HL-60/S4 (cell line): ENCODE measurements at regions not wholly inside any gene's neighbourhood (a gene's known extent, or its start where the extent isn't known, plus 50 kb on each side); places are given as distances from the start of the nearest gene placed in this dataset.
"Not testable (repeated sequence)": the region's sequence is repeated elsewhere in the genome, so short reads cannot be mapped to it uniquely, and the experiment has no call there.

Experiments
- in situ Hi-C: fragments of 300-500 bp; cut with MboI; formaldehyde crosslinking; loops from 2 replicates; pipeline ENCODE4 v1.14.3; 2022; ENCODE audit warnings: low sequenced_read_pairs

- in situ Hi-C loops, result no loop called here
Observed at GRCh38 chrX:69431420-69431819, 72.7 kb upstream of the NALF2 start.

- in situ Hi-C loops, result no loop called here
Observed at GRCh38 chrX:69430785-69431184, 73.3 kb upstream of the NALF2 start.

DNA sequence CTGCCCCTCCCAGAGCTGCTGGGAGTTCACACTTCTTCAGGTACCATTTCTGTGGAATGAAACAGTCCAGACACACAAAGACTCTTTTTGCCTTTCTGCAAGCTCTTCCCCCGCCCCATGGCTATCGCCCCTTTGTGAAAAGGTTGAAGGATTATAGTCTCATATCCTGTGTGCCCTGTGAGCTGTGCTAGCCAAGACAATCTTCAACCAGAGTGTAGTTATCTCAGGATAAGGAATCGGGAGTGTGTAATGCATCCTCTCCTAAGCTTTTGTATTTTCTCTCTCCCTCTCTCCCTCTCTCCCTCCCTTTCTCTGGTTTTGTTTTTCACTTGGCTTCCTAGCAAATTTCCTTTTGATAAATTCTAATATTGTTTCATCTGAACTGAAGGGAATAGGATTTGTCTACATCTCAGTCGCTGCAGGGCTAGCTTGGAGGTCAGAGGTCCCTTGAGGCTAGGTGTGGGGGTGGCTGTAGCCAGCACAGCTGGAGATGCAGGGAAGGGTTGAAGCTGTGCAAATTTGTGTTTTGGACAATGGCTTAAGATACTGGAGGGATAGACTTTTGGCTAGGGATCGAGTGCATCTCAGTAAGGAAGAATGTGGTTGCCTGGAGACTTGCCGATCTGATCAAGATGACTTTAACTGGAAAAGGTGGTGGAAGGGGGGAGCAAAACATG is 74.6 kb upstream of the NALF2 start:
- in situ Hi-C loops, result no loop called here

GRCh38 chrX:69428216-69428615 is 75.9 kb upstream of the NALF2 start:
- in situ Hi-C loops, result no loop called here

DNA sequence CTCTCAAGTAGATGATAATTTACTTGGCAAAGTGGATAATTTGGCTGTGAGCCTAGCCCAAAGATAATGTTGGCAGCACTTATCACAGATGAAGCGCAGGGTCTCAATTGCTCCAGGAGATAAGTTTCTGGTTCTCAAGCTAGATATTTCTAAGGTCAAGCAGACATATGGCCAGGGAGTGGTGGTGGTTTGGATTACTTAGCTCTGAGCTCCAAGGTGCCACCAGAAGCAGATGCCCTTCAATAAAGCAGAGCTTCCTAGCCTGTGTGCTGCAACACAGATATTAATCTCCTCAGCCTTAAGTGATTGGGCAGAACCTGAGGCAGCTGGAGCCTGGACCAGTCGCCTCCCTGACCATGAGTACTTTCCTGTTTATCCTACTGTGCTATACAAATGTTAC is 79.2 kb upstream of the NALF2 start:
- in situ Hi-C loops, result no loop called here

DNA sequence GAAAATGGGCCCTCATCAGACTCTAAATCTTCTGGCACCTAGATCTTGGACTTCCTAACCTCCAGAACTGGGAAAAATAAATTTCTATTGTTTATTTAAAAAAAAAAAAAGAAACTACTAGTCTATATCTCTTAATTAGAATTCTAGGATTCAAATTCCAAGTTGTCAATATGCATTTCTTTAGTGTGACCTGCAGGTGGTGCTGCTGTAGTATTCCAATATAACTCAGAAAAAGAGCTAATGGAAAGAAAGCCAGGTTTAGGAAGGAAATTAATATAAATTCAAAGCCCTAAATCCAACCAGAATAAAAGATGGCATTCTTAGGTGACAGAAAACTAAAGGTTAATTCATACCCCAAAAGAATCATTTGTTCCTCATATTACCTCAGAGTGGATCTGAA is 80.0 kb upstream of the NALF2 start:
- in situ Hi-C loops, result no loop called here

GRCh38 chrX:69422208-69422607 is 81.9 kb upstream of the NALF2 start:
- in situ Hi-C loops, result not testable (repeated sequence)

- in situ Hi-C loops, result no loop called here
Observed at GRCh38 chrX:69415698-69416097, 88.4 kb upstream of the NALF2 start.

DNA sequence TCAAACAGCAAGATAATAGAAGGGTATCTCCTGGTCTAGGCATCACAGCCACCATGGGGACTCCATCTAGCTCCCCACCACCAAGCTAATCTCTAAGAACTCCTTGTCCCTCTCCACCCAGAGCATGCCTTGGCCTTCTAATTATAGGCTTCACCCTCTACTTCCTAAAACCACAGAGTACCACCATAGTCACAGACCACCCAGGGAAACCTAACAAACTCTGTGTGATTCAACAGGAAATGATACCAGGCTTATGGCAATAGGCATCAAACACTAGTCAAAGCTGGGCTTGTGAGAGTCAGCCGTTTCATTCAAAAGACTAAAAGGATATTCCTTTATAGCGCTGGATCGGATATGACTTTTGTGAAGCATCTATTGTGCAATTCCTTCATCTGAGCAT is 91.5 kb upstream of the NALF2 start:
- in situ Hi-C loops, result no loop called here

DNA sequence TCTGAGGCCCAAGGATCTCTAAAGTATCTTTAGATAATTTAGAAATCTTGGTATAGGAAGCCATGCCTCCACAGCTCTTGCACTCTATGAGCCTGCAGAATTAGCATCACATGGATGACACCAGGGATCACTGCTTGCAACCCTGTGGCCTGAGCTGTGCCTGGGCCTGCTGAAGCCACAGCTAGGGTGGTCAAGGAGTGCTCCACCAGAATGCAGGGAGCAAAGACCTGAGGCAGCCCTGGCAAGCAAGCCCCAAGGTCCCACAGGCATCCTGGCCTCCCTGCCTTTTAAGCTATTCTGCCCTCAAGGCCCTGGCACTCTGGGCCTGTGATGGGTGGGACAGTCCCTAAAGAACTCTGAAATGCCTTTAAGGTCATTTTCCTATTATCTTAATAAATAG is 105.2 kb upstream of the NALF2 start:
- in situ Hi-C loops, result no loop called here

DNA sequence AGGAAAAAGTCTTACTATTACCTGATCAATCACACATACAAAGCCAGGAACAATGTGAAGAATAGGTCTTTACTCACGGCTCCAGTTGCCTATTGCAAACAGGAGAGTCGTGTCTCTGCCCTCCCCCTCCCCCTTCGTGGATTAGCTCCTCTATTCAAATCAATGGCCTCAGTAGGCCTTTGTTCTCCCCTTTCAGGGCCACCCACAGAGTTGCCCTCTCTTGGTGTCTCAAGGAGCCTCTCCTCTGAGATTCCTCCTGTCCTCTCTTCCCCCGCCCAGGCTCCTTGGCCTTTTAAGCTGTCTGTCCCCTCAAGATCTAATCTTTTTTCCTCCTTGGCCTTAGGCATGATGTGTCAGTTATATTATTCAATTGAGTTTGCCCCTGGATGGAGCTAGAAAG is 107.2 kb upstream of the NALF2 start:
- in situ Hi-C loops, result no loop called here

GRCh38 chrX:69395306-69395705 is 108.8 kb upstream of the NALF2 start:
- in situ Hi-C loops, result no loop called here

GRCh38 chrX:69389101-69389501 is 115.0 kb upstream of the NALF2 start:
- in situ Hi-C loops, result no loop called here

DNA sequence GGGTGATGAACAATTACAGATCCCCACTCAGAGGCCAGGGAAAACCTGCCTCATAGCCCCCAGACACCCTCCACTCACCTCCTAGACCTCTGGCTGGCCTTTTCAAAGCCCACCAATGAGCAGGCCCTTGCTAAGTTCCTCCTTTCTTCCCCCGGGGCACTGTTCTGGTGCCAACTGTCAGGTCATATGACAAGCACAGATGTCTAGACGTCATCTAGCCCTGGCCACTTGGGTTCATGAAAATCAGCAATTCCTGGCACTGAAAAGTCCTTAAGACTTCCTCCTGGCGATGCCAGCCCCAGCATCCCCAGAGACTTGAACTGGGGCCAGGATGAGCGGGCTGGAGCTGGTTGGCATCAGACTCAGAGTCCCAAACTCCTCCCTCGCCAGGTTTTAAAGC is 115.6 kb upstream of the NALF2 start:
- in situ Hi-C loops, result no loop called here

- in situ Hi-C loops, result no loop called here
Observed at GRCh38 chrX:69387567-69388487, 116.3 kb upstream of the NALF2 start.

DNA sequence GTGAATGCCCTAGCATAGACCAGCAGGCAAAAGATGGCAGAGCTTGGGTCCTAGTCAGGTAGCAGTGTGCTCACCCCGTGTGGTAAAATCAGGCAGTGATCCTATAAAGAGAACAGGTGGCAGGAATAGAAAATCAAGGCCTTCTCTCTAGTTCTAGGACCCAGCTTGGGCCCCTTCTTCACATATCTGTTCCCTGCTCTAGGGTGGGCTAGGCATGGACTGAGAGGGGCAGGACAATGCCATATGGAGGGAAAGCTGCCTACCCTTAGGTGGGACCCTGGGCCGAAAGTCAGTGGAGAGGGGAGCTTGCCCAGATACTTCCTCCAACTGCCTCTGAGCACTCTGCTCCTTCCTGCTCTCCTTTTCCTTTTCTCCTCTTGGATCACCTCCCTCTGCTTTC is 117.4 kb upstream of the NALF2 start:
- in situ Hi-C loops, result no loop called here

DNA sequence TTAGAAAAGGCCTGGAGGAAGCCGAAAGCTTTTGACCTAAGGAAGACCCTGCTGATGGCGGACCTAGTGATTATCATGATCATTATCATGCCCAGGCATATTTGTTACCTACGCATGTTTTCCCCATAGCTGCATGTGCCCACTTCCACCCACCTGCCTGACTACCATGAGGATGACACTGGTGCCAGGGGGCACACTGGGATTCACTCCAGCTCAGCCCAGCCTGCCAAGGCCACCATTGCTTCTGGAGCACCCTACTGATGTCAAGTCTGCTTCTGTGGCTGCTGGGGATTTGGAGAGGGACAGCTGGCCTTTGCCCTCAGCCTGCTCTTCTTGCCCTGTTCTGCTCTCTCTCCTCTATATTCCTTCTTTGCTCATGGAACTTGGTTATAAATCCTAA is 124.7 kb upstream of the NALF2 start:
- in situ Hi-C loops, result no loop called here

GRCh38 chrX:69374569-69374968 is 129.6 kb upstream of the NALF2 start:
- in situ Hi-C loops, result no loop called here

DNA sequence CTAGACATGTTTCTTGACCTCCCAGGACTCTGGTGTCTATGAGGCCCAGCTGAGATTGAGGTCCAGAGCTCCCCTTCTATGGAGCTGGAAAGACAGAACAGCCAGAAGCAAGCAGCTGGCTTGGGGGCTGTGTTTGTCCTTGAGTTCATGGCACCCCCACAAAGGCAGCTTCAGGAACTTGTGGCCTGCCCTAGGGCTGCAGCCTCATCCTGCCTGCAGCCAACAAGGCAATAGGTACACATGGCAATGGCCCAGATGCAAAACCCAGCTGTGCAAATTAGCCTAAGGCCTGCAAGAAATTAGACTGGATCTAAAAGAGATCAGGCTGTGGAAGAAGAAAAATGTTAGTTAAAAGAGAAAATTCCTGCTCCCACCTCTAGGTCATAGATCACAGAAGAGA is 131.7 kb upstream of the NALF2 start:
- in situ Hi-C loops, result no loop called here

DNA sequence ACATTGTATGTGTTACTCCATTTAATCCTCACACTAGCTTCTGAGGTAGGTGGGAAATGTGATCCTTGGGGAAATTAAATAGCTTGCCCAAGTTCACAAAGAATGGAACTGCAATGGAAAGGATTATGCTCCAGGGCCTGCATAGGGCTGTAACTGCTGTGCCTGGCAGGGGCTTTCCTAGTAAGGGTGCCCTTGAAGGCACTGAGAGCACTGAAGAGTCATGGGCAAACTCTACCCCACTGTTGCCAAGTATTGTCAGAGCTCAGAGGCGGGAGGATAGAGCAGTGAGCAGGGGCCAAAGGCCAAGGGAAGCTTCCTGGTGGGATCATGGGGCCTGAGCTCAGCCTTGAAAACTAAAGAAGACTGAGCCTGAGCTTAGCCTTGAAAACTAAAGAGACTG is 133.0 kb upstream of the NALF2 start:
- in situ Hi-C loops, result no loop called here

GRCh38 chrX:69369999-69370398 is 134.1 kb upstream of the NALF2 start:
- in situ Hi-C loops, result no loop called here

- in situ Hi-C loops, result no loop called here
Observed at GRCh38 chrX:69366183-69366582, 137.9 kb upstream of the NALF2 start.
